ENCODE measurements at regions not wholly inside any gene's neighbourhood (a gene's known extent, or its start where the extent isn't known, plus 50 kb on each side); places are given as distances from the start of the nearest gene placed in this dataset.

- TF ChIP-seq, protein P1, sequence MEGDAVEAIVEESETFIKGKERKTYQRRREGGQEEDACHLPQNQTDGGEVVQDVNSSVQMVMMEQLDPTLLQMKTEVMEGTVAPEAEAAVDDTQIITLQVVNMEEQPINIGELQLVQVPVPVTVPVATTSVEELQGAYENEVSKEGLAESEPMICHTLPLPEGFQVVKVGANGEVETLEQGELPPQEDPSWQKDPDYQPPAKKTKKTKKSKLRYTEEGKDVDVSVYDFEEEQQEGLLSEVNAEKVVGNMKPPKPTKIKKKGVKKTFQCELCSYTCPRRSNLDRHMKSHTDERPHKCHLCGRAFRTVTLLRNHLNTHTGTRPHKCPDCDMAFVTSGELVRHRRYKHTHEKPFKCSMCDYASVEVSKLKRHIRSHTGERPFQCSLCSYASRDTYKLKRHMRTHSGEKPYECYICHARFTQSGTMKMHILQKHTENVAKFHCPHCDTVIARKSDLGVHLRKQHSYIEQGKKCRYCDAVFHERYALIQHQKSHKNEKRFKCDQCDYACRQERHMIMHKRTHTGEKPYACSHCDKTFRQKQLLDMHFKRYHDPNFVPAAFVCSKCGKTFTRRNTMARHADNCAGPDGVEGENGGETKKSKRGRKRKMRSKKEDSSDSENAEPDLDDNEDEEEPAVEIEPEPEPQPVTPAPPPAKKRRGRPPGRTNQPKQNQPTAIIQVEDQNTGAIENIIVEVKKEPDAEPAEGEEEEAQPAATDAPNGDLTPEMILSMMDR (IDR thresholded peaks at IDR 0.05; ENCODE audit: extremely low read depth, low read depth, low read length), result no peak
Measured at GRCh38 chr5:56357426-56357825, 124.3 kb upstream of the ANKRD55 start.

GRCh38 chr5:56356836-56357160 lies 123.7 kb upstream of the ANKRD55 start:
- H4K20me1 ChIP-seq (ENCODE audit: insufficient read depth, low read length), result no peaks in the 10 kb centered on the region
- peaks cover 7% of the 10 kb centered on the region for H3K4me1 ChIP-seq (ENCODE audit: insufficient read depth, low read length)
- no peak overlapping the region for H3K4me2 ChIP-seq (ENCODE audit: insufficient read depth, low read length)
- TF ChIP-seq, protein P1 (IDR thresholded peaks at IDR 0.05; ENCODE audit: extremely low read depth, low read depth, low read length), result no peak
- H3K27me3 ChIP-seq (ENCODE audit: insufficient read depth, low read length), result peaks cover 13% of the 10 kb centered on the region
- H3K79me2 ChIP-seq (ENCODE audit: insufficient read depth, low read length), result no peaks in the 10 kb centered on the region
- no peaks in the 10 kb centered on the region for H3K36me3 ChIP-seq (ENCODE audit: insufficient read depth, low read length)
- no peak overlapping the region for H2AFZ ChIP-seq (ENCODE audit: low read length)
- H3K4me3 ChIP-seq (ENCODE audit: insufficient read depth, low read length), result no peak overlapping the region
- no peaks in the 10 kb centered on the region for H3K9me3 ChIP-seq (ENCODE audit: low read depth, low read length)
- DNase-seq (ENCODE audit: insufficient read length, low spot score, missing footprints), result no peak
- no peak overlapping the region for H3K27ac ChIP-seq (ENCODE audit: low read depth, low read length)

More at GRCh38 chr5:56357426-56357825, 124.3 kb upstream of the ANKRD55 start:
- Histone ChIP-seq H3K79me2 (ENCODE audit: insufficient read depth, low read length) (no peaks in the 10 kb centered on the region), H4K20me1 (ENCODE audit: insufficient read depth, low read length) (no peaks in the 10 kb centered on the region), H3K36me3 (ENCODE audit: insufficient read depth, low read length) (no peaks in the 10 kb centered on the region), H3K4me1 (ENCODE audit: insufficient read depth, low read length) (peaks cover 7% of the 10 kb centered on the region), H3K9me3 (ENCODE audit: low read depth, low read length) (no peaks in the 10 kb centered on the region), H3K4me3 (ENCODE audit: insufficient read depth, low read length) (no peak overlapping the region), H3K27ac (ENCODE audit: low read depth, low read length) (no peak overlapping the region), H3K4me2 (ENCODE audit: insufficient read depth, low read length) (no peak overlapping the region), H3K27me3 (ENCODE audit: insufficient read depth, low read length) (peaks cover 13% of the 10 kb centered on the region), H2AFZ (ENCODE audit: low read length) (no peak overlapping the region)
- no peak for DNase-seq (ENCODE audit: insufficient read length, low spot score, missing footprints)

- no peaks in the 10 kb centered on the region for H3K9me3 ChIP-seq (ENCODE audit: low read depth, low read length)
- H3K4me2 ChIP-seq (ENCODE audit: insufficient read depth, low read length), result no peak overlapping the region
- peaks cover 7% of the 10 kb centered on the region for H3K4me1 ChIP-seq (ENCODE audit: insufficient read depth, low read length)
- no peak overlapping the region for H2AFZ ChIP-seq (ENCODE audit: low read length)
- no peaks in the 10 kb centered on the region for H3K36me3 ChIP-seq (ENCODE audit: insufficient read depth, low read length)
- H3K27ac ChIP-seq (ENCODE audit: low read depth, low read length), result no peak overlapping the region
- H4K20me1 ChIP-seq (ENCODE audit: insufficient read depth, low read length), result no peaks in the 10 kb centered on the region
- DNase-seq (ENCODE audit: insufficient read length, low spot score, missing footprints), result no peak
- H3K79me2 ChIP-seq (ENCODE audit: insufficient read depth, low read length), result no peaks in the 10 kb centered on the region
- TF ChIP-seq, protein P1 (IDR thresholded peaks at IDR 0.05; ENCODE audit: extremely low read depth, low read depth, low read length), result no peak
- H3K4me3 ChIP-seq (ENCODE audit: insufficient read depth, low read length), result no peak overlapping the region
- H3K27me3 ChIP-seq (ENCODE audit: insufficient read depth, low read length), result peaks cover 13% of the 10 kb centered on the region
Measured at GRCh38 chr5:56356121-56356835, 123.1 kb upstream of the ANKRD55 start.

- Histone ChIP-seq H3K9me3 (ENCODE audit: low read depth, low read length) (no peaks in the 10 kb centered on the region), H3K4me2 (ENCODE audit: insufficient read depth, low read length) (no peak overlapping the region), H3K4me1 (ENCODE audit: insufficient read depth, low read length) (peaks cover 20% of the 10 kb centered on the region), H3K36me3 (ENCODE audit: insufficient read depth, low read length) (no peaks in the 10 kb centered on the region), H3K27me3 (ENCODE audit: insufficient read depth, low read length) (peaks cover 9% of the 10 kb centered on the region), H3K27ac (ENCODE audit: low read depth, low read length) (no peak overlapping the region), H3K4me3 (ENCODE audit: insufficient read depth, low read length) (no peak overlapping the region), H3K79me2 (ENCODE audit: insufficient read depth, low read length) (no peaks in the 10 kb centered on the region), H2AFZ (ENCODE audit: low read length) (no peak overlapping the region), H4K20me1 (ENCODE audit: insufficient read depth, low read length) (no peaks in the 10 kb centered on the region)
- no peak for DNase-seq (ENCODE audit: insufficient read length, low spot score, missing footprints)
- TF ChIP-seq, protein P1 (IDR thresholded peaks at IDR 0.05; ENCODE audit: extremely low read depth, low read depth, low read length), result no peak
Measured at GRCh38 chr5:56354836-56355235, 121.7 kb upstream of the ANKRD55 start.

Measured in osteoblast (primary cell).